ENCODE measurements at regions not wholly inside any gene's neighbourhood (a gene's known extent, or its start where the extent isn't known, plus 50 kb on each side); places are given as distances from the start of the nearest gene placed in this dataset.

- no peak for TF ChIP-seq CTCF (IDR thresholded peaks at IDR 0.05)
- no peak for TF ChIP-seq POLR2AphosphoS5 (IDR thresholded peaks at IDR 0.05)
- no peak for TF ChIP-seq POLR2A (IDR thresholded peaks at IDR 0.05)
These were observed 194.7 kb downstream of the EXOC5 start for GRCh38 chr14:57073986-57074385.

All from suprapubic skin (tissue), 4 donors.